HUES64 (cell line): ENCODE measurements at regions not wholly inside any gene's neighbourhood (a gene's known extent, or its start where the extent isn't known, plus 50 kb on each side); places are given as distances from the start of the nearest gene placed in this dataset.

ENCODE experiments used
- H3K27ac ChIP-seq: 2 replicates; pipeline ENCODE4 v1.7.0; 2013; ENCODE audit warnings: low read depth, low read length, inconsistent platforms
- H3K27me3 ChIP-seq: 2 replicates; pipeline ENCODE4 v1.6.1; 2013; ENCODE audit warnings: mild to moderate bottlenecking, low read length; ENCODE audit not compliant: insufficient read depth
- H3K36me3 ChIP-seq: 2 replicates; pipeline ENCODE4 v1.6.1; 2013; ENCODE audit warnings: mild to moderate bottlenecking, low read length; ENCODE audit not compliant: insufficient read depth
- H3K4me1 ChIP-seq: 2 replicates; pipeline ENCODE4 v1.6.1; 2013; ENCODE audit warnings: mild to moderate bottlenecking, low read length, moderate library complexity; ENCODE audit not compliant: insufficient read depth
- H3K4me3 ChIP-seq: 2 replicates; pipeline ENCODE4 v1.5.1; 2013; ENCODE audit warnings: mild to moderate bottlenecking, low read length, moderate library complexity
- H3K9ac ChIP-seq: 2 replicates; pipeline ENCODE4 v1.6.1; 2013; ENCODE audit warnings: mild to moderate bottlenecking, low read depth, low read length
- H3K9me3 ChIP-seq: 2 replicates; pipeline ENCODE4 v1.6.1; 2013; ENCODE audit warnings: low read depth, low read length; ENCODE audit not compliant: insufficient read depth
- WGBS: fragments of 150-250, 120-280 bp; methylation state at CpG from one replicate; pipeline ENCODE4 v1.1.7; 2013; ENCODE audit warnings: missing lambda C conversion rate; 5-methylcytosine and 5-hydroxymethylcytosine counted together

- H3K27ac ChIP-seq, result no peak overlapping the region
- no peak overlapping the region for H3K4me3 ChIP-seq
- peaks cover 8% of the 10 kb centered on the region; the same call in 1 of the 2 replicates for H3K9me3 ChIP-seq
- WGBS, result 86% methylated on average over 4 of the region's 5 CpGs
- no peaks in the 10 kb centered on the region for H3K4me1 ChIP-seq
- no peaks in the 10 kb centered on the region for H3K27me3 ChIP-seq
- H3K36me3 ChIP-seq, result no peaks in the 10 kb centered on the region
- no peak overlapping the region for H3K9ac ChIP-seq
These were observed 253.5 kb downstream of the BAMBI start for GRCh38 chr10:28930514-28931495.

DNA sequence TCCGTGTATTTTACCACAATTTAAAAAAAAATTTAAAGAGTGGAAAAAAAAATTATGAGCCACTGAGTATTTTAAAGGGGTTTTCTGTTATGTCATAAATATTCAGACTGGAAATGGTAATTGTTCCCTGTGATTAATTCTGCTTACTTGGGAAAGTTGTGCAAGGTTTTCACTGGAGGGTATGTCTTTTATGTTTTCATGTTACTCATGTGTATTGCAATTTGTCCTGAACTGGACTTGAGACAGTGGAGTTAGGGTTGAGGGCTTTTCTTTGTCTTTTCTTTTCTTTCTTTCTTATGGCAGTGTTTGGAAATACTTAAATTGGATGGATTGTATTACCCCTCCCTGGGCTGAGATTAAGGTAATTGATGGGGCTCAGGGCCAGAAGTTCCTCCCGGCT, 257.7 kb downstream of the BAMBI start:
- H3K9me3 ChIP-seq, result peaks cover 8% of the 10 kb centered on the region; the same call in 1 of the 2 replicates
- H3K27me3 ChIP-seq, result peaks cover 22% of the 10 kb centered on the region
- no peak overlapping the region for H3K27ac ChIP-seq
- H3K36me3 ChIP-seq, result no peaks in the 10 kb centered on the region
- no peak overlapping the region for H3K4me3 ChIP-seq
- H3K9ac ChIP-seq, result no peak overlapping the region
- 96% methylated on average over 1 of the region's 2 CpGs for WGBS
- peaks cover 2% of the 10 kb centered on the region; the same call in 1 of the 2 replicates for H3K4me1 ChIP-seq

DNA sequence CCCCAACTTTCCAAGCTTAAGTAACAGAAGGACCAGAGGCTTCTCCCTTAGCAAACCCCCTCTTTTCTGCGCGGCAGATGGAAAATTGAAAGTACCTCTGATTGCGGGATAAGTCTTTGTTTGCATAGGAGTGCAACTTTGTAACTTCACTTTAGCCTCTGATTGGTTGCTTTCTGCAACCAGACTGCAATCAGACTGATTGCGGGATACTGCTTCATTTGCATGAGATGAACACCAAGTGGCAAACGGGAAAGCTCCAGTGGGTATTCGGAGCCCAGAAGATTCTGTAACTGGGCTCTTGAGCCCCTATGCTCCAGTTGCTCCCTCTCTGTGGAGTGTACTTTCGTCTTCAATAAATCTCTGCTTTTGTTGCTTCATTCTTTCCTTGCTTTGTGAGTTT, 260.6 kb downstream of the BAMBI start:
- Histone ChIP-seq H3K4me3 (no peak overlapping the region), H3K36me3 (no peaks in the 10 kb centered on the region), H3K9ac (no peak overlapping the region), H3K27me3 (peaks cover 32% of the 10 kb centered on the region), H3K27ac (no peak overlapping the region), H3K9me3 (peaks cover 8% of the 10 kb centered on the region; the same call in 1 of the 2 replicates), H3K4me1 (peaks cover 13% of the 10 kb centered on the region; the same call in 1 of the 2 replicates)
- 91% methylated on average over 7 of the region's 7 CpGs for WGBS

- Histone ChIP-seq H3K9me3 (peaks cover under 1% of the 10 kb centered on the region; the same call in 1 of the 2 replicates), H3K36me3 (no peaks in the 10 kb centered on the region), H3K4me1 (peaks cover 13% of the 10 kb centered on the region; the same call in 1 of the 2 replicates), H3K4me3 (no peak overlapping the region), H3K27me3 (peaks cover 32% of the 10 kb centered on the region), H3K27ac (no peak overlapping the region), H3K9ac (no peak overlapping the region)
- 60% methylated on average over 1 of the region's 1 CpG for WGBS
These were observed 261.4 kb downstream of the BAMBI start for GRCh38 chr10:28938745-28939144.

GRCh38 chr10:28939281-28940157, 262.2 kb downstream of the BAMBI start:
- peaks cover 32% of the 10 kb centered on the region for H3K27me3 ChIP-seq
- H3K9me3 ChIP-seq, result no peaks in the 10 kb centered on the region
- WGBS, result 14% methylated on average over 29 of the region's 29 CpGs
- H3K4me1 ChIP-seq, result peaks cover 13% of the 10 kb centered on the region; the same call in 1 of the 2 replicates
- no peaks in the 10 kb centered on the region for H3K36me3 ChIP-seq
- H3K9ac ChIP-seq, result peak overlapping the region; percentile 5; the same call in 1 of the 2 replicates
- peak overlapping the region; percentile 40; the same call in 1 of the 2 replicates for H3K27ac ChIP-seq
- peak overlapping the region; percentile 48 for H3K4me3 ChIP-seq

DNA sequence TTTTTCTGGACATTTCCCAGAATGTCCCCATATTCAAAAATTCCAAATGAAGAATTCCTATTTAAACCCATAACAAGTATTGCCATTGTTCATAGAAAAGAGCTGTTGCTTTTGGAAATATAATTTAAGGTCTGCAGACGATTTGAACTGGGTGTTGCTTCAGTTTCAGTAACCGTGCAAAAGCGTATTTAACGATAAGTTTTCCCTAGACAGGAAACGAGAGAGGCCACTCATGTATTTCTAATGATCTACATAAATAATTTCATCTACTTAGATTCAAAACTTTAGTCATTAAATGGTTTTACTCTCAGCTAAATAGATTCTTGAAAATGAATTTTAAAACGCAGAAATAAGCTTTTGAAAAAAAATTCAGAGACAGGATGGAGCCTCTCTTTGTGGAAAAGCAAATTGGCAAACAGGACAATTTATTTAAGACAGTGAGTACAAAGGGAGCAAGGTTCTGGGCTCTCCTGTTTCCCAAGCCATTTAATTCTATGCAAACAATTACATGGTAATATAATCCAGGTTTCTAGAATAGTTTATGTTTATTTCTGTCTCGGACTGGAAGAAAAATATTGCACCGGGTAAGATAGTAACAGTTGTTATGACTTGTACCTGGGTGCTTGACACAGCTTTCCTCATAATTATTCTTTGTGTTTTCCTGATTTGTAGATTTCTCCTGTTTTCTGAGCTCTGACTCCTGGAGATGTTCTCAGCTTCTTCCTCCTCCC, 263.0 kb downstream of the BAMBI start:
- Histone ChIP-seq H3K9ac (0 out of 2 replicates have a peak overlapping the region, but pooled peaks have one; percentile 7), H3K36me3 (no peaks in the 10 kb centered on the region), H3K4me1 (peaks cover 13% of the 10 kb centered on the region; the same call in 1 of the 2 replicates), H3K9me3 (peaks cover 3% of the 10 kb centered on the region; the same call in 1 of the 2 replicates), H3K27me3 (peaks cover 32% of the 10 kb centered on the region), H3K27ac (peak overlapping the region; percentile 40; the same call in 1 of the 2 replicates), H3K4me3 (peak overlapping the region; percentile 48)
- 61% methylated on average over 8 of the region's 8 CpGs for WGBS

GRCh38 chr10:28942012-28942411, 264.7 kb downstream of the BAMBI start:
- Histone ChIP-seq H3K4me3 (no peak overlapping the region), H3K9me3 (peaks cover 3% of the 10 kb centered on the region; the same call in 1 of the 2 replicates), H3K4me1 (peaks cover 13% of the 10 kb centered on the region; the same call in 1 of the 2 replicates), H3K36me3 (no peaks in the 10 kb centered on the region), H3K9ac (no peak overlapping the region), H3K27ac (no peak overlapping the region), H3K27me3 (peaks cover 32% of the 10 kb centered on the region)
- no CpG with 5 or more reads among the region's 1 CpG for WGBS

DNA sequence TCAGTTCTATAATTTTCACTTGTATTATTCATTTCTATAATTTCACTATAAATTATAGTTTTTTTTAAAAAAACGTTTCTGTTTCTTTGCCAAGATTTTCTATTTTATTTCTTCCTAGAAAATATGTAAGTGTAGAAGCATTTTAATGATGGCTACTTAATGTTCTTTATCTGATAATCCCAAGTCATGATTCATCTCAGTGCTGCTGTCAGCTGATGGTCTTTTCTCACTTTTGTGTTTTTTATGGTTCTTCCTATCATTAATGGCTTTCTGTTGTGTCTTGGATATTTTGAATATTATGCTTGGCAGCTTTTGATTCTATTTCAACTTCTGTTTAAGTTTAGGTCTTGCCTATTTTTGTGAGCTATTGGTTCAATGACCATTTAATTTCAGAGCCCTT, 268.6 kb downstream of the BAMBI start:
- peaks cover 3% of the 10 kb centered on the region; the same call in 1 of the 2 replicates for H3K9me3 ChIP-seq
- no CpG with 5 or more reads among the region's 1 CpG for WGBS

DNA sequence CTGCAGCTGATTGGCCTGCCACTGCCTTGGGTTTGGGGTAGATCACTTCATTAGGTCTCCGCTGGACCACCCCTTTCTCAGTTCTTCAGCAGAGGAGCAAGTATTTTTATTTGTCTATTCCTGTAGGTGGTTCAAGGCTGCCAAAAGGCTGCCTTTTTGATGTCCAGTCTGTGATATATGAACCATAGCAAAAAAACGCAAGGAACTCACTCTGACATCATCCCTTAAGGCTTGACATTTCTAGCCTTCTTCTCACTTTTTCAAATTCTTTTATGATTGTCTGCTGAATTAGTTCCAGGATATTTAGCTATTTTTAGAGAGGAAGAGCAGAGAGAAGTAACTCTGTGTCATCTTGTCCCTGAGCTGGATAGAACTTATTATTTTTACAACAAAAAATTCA, 269.2 kb downstream of the BAMBI start:
- Histone ChIP-seq H3K4me1 (no peaks in the 10 kb centered on the region), H3K9ac (no peak overlapping the region), H3K27ac (no peak overlapping the region), H3K4me3 (no peak overlapping the region), H3K9me3 (peaks cover 3% of the 10 kb centered on the region; the same call in 1 of the 2 replicates), H3K36me3 (no peaks in the 10 kb centered on the region), H3K27me3 (peaks cover 5% of the 10 kb centered on the region; the same call in 1 of the 2 replicates)
- 86% methylated on average over 2 of the region's 2 CpGs for WGBS

More for the DNA sequence above, 268.6 kb downstream of the BAMBI start:
- Histone ChIP-seq H3K4me1 (peaks cover 2% of the 10 kb centered on the region; the same call in 1 of the 2 replicates), H3K27ac (no peak overlapping the region), H3K4me3 (no peak overlapping the region), H3K27me3 (peaks cover 6% of the 10 kb centered on the region; the same call in 1 of the 2 replicates), H3K36me3 (no peaks in the 10 kb centered on the region), H3K9ac (no peak overlapping the region)

DNA sequence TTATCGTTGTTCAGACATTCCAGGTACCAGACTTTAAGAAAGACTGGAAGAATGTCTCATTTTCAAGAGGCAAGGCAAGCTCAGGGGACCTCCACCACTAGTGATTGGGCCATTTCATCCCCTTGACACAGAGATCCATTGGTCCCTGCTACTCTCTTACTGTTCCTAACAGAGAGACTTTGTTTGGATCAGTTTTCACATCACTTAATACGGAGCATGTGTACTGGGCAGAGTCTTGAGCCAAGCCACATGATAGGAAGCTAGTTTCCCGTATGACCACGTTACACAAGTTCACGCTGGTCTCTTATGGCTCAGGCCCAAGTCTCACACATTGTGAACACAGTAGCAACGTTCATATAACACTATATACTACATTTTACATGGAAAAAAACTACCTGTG, 269.9 kb downstream of the BAMBI start:
- Histone ChIP-seq H3K9ac (no peak overlapping the region), H3K4me3 (no peak overlapping the region), H3K4me1 (no peaks in the 10 kb centered on the region), H3K27ac (no peak overlapping the region), H3K9me3 (peaks cover 3% of the 10 kb centered on the region; the same call in 1 of the 2 replicates), H3K36me3 (no peaks in the 10 kb centered on the region), H3K27me3 (no peaks in the 10 kb centered on the region)
- 95% methylated on average over 6 of the region's 6 CpGs for WGBS
